HG02885 (cell line): ENCODE measurements at regions not wholly inside any gene's neighbourhood (a gene's known extent, or its start where the extent isn't known, plus 50 kb on each side); places are given as distances from the start of the nearest gene placed in this dataset.

ENCODE experiments used
- ATAC-seq: cut with Tn5 transposase; IDR thresholded peaks from one replicate; pipeline ENCODE4 v1.9.1; 2021; ENCODE audit warnings: mild to moderate bottlenecking; ENCODE audit not compliant: unreplicated experiment, poor library complexity

- ATAC-seq: no peak
These were observed 369.7 kb downstream of the COG6 start for GRCh38 chr13:40024967-40025714.

- peak; percentile 95 for ATAC-seq
These were observed 370.7 kb downstream of the COG6 start for GRCh38 chr13:40026174-40026585.

DNA sequence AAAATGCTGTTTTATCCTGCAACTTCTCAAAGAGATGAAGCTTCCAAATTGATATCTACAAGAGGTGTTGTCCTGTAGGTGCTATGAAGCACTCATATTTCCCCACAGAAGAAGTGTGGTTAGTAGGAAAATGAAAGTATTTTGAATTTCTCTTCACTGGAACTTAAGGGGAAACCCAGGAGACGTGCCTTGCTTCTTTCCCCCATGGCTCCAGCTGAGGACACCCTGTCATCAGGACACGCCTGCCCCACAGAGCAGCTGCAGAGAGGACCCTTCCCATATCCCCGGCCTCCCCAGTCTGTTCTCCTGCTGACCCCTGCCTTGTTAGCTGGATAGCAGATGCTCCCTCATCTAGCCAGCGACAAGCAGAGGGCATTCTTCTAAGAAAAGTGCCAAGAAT lies 371.3 kb downstream of the COG6 start:
- peak; percentile 29 for ATAC-seq

DNA sequence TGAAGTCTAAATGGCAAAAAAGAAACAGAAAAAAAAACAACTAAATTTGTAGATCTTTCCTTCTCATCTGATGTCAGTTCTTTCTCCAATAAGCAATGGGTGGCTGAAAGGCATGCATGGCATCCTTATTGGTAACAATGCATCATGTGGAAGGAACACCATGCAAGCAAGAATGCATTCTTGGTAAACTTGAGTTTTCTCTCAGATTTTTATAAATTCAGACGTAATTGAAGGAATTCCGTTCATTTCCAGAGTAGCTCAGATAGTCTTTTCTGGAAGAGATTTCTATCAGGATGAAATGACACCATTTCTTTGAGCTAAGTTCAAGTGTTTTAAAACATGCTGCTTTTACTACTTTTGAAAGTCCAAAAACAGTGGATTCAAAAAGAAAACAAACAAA lies 373.0 kb downstream of the COG6 start:
- ATAC-seq: no peak

DNA sequence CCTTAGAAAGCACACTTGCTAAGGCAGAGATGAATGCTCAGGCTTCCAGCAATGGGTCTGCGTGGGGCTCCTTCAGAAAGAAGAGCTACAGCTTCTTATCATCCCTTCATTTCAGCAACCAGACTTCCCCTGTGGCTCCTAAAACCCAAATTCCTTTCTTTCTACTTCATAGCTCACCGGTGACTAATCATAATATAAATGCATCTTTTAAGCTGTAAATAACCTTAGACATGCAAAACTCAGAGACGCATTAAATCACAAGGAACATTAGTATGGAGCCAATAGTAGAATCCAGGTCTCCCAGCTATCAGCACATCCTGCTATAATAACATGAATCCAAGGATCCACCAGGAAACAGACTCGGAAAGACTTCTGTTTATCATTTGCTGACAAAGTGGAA lies 375.6 kb downstream of the COG6 start:
- ATAC-seq: no peak

- ATAC-seq: no peak
These were observed 383.6 kb downstream of the COG6 start for GRCh38 chr13:40039061-40039460.

GRCh38 chr13:40042991-40043390 lies 387.5 kb downstream of the COG6 start:
- ATAC-seq: no peak

DNA sequence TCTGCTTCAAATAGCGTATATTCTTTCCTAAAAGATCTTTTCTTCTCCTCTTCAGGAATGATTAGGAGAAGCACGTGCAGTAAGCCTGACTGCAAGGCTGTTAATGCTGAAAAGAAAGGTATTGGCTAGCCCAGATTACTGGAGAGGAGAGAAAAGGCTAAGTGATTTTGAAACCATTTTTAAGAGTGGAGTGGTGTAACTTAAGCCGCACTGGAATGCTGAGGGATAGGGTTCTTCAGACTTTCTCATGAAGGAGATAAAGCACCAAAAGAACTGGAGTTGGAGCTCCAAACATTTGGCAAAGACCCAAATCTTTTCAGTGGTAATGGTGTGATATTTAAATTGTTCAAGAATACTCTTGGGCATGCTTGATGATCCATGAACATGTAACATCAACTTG lies 388.3 kb downstream of the COG6 start:
- no peak for ATAC-seq

DNA sequence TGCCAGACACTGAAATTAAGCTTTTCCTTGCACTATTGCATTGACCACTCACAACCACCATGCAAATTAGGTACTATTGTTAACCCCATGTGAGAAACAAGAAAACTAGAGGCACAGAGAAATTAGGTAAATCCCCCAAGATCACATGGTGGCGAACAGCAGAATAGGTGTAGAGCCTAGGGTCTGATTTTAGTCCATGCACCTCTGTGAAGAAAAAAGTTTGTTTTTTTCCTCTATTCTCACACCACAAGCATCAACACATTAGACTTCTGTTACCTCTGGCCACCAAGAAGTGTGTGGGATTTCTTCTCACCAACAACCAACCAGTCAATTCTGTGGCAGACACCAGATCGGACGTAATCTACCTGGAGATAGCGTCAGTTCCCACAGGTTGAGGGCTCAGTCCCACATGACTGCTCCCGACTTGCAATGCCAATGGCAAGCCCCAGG lies 391.9 kb downstream of the COG6 start:
- peak; percentile 96 for ATAC-seq

GRCh38 chr13:40048551-40048950 lies 393.1 kb downstream of the COG6 start:
- no peak for ATAC-seq

DNA sequence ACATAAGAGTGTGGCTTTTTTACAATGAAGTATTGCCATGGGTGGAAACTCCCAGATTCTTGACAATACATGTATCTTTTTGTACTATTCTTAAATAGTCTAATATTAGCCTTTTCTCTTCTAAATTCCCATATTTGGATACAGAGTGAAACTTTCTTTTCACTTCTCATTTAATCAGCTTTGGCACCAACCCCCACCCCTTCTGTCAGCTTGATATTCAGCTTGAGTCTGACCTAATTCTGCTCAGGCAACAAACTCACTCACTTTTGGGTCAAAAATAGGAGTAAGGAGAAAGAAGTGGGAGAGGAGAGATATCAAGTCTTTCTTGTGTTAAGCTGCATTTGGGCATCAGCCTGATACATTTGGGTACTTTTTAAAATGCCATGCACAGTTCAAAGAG lies 397.5 kb downstream of the COG6 start:
- no peak for ATAC-seq

DNA sequence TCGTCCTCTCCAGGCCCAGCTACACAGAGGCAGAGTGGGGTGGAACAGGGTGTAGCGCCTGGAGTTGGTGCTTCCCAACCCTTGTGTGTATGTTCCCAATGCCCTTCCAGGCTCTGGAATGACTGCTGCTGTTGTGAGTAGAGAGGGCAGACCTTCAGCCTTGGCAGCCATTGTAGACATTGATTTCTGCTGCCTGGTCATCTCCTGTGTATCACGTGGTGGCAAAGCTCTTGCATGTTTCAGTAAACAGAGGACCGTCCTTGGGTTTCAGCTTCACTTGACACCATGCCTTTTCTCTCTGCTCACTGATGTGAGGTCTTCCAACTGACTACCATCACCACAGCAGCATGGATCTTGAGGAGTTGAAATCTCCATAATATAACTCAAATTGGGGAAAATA lies 397.9 kb downstream of the COG6 start:
- ATAC-seq: no peak

GRCh38 chr13:40054422-40054821 lies 399.0 kb downstream of the COG6 start:
- peak; percentile 51 for ATAC-seq

DNA sequence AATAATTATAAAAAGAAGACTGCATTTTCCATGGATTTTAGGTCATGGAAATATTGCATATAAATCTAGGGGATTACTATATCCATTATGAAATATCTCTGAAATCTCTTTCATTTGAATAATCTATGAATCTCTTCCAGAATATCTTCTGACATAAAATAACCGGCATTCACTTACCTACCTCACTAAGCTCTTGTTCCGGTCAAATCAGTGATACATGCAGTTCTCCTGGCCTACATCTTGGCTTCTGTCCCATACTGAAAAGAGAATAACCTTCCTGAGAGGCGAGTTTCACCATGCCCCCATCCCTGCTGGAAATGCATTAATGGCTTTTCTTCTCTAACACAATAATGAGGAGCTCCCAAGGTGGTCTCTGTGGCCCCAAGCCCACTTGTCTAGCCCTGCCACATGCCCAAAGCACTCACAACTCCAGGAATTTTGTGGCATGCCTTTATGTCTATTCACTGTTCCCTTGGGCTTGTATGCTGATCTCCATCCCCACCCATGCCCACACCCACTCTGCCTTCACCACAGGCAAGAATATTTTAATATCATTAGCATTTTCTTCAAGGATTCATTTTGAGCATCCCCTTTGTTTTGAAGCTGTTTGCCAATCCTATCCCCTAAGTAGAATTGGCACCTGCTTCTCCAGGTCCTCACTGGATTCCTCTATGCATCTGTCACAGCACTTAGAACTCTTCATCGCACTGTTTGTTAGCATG lies 401.6 kb downstream of the COG6 start:
- no peak for ATAC-seq

DNA sequence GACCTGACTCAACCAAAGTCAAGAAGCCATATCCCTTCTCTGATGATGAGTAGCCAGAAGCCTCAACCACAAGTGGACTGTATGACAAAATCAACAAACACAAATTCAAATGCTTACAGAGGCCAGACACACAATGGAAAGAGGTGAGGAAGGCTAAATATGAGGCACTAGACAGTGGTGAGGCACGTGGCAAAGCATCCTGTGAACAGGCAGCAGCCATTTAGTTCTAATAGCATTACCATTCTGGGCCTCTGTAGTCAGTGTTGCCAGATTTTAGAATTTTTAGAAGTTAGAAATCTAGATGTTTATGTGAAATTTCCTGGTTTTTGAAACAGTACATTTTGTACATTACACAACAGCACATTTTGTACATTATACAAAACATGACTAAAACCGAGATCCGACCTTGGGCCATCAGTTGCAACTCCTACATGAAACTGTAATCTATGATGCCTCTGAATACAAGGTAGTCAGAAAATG lies 403.3 kb downstream of the COG6 start:
- peak; percentile 56 for ATAC-seq

DNA sequence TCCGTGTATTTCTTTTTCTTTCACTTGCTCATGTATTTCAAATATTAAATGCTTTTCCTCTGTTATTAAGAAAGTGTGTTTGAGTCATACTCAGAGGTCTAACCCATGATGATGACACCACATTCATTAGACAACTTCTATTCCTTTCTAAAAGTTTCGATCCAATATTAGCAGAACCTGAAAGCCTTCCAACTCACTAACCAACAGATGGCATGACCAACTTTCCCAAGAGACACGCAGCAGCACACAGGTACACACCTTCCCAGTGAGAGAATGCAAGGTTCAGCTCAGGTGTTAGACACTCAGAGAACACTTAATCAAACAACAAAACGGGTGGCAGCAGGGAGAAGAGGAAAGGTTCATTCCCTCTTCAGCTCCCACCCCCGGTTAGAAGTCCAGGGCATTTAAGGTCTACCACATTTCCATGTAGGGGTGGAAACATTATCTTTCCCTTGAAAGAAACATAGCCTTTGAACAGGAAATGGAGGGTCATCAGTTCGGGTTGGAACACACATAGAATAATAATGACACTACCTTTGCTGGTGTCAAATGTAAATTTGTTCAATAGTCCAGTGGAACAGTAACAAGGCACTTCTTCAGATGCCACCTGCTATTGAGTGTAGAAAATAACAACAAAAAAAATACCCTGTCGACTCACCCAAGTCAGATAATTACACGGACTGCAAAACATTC lies 404.2 kb downstream of the COG6 start:
- ATAC-seq: peak; percentile 40

- peak; percentile 72 for ATAC-seq
These were observed 405.0 kb downstream of the COG6 start for GRCh38 chr13:40060296-40061007.

GRCh38 chr13:40061466-40062450 lies 406.3 kb downstream of the COG6 start:
- ATAC-seq: no peak

DNA sequence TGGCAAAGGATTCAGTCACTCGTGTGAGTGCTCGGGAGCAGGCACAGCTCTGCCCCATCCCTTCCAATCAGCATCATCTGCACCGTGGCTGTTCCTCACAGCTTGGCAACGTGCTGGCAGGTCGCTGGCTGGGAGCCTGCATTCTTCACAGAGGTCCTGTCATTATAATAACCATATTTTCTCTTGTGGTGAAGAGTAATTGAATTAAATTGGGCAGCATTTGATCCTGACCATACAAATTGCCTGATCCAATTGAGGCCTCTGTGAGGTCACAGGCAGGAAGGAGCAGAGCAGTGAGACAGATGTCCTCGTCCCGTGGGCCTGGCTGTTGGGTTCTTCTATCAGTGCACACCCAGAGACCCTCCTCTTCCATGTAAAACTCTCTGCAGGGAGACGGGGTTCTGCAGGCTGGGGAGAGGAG lies 407.8 kb downstream of the COG6 start:
- no peak for ATAC-seq
